GM18867 (cell line): ENCODE measurements at regions not wholly inside any gene's neighbourhood (a gene's known extent, or its start where the extent isn't known, plus 50 kb on each side); places are given as distances from the start of the nearest gene placed in this dataset.
"Not testable (repeated sequence)": the region's sequence is repeated elsewhere in the genome, so short reads cannot be mapped to it uniquely, and the experiment has no call there.

ENCODE experiments used
- ATAC-seq: cut with Tn5 transposase; IDR thresholded peaks from one replicate; pipeline ENCODE4 v1.9.1; 2021; ENCODE audit warnings: mild to moderate bottlenecking, moderate library complexity; ENCODE audit not compliant: unreplicated experiment

DNA sequence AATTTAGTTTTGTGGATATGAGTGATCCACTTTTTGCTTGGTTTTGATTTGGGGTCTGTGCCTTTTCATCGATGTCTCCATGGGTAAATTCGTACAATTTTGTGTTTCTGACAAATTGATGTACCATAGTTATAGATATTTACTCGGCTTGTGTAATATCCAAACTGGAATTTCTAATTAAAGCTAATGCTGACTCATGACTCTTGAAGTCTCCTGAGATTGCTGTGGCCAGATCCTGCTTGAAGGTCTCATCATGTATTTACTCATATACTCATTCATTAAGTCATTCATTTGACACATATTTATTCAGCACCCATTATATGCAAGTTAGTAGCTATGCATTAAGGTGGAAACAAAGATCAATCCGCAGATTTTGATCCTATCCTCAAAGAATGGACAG lies 423.2 kb downstream of the RWDD3 start:
- ATAC-seq: no peak

DNA sequence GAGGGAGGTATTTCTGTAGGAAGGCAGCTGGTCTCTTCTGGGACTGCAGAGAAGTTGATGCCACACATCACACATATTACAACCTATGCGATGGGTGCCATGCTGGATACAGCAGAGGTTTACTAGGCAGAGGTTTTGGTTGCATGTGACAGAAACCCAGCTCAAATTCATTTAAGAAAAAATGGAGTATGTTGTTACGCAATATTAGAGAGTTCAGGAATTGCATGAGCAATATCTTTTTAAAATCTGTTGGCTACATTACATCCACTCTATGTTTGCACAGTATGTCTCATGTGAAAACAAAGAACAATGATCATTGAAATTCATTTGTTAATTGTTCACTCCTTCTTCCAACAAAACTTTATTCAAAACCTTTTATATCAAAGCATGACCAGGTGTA lies 425.2 kb downstream of the RWDD3 start:
- ATAC-seq: no peak

DNA sequence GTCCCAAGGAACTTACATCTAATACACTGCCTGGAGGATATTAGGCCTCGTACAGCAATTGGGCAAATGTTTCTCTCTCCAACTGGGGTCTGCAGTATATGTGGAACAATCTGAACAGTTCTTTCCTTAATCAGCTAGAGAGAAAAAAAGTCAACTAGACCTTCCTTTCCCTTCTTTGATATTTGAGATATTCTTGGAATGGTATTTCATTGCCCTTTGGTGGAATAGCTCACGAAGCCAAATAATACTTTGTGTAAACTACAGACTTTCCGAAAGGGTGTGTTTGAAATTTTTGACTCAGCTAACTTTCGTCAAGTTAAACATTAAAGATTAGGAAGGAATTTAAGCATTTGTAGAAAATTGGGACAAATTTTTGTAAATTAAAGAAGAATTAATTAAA lies 425.6 kb downstream of the RWDD3 start:
- no peak for ATAC-seq

DNA sequence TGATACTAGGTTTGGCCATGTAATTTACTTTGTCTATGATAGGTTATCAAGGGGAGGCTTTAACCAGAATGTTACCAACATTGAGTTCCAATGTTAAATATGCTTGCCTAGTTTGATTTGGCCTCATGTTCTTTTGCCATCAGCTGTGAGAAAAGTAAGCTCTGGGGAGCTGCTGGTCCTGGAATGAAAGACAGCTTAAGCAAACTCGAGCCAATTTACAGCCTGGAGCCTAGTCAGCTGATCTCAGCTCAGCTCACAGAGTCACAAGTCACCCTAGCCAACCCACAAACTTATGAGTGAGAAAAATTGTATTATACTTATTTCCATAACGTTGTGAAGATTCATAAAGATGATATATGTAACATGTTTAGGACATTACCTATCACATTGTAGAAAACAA lies 426.7 kb downstream of the RWDD3 start:
- no peak for ATAC-seq

DNA sequence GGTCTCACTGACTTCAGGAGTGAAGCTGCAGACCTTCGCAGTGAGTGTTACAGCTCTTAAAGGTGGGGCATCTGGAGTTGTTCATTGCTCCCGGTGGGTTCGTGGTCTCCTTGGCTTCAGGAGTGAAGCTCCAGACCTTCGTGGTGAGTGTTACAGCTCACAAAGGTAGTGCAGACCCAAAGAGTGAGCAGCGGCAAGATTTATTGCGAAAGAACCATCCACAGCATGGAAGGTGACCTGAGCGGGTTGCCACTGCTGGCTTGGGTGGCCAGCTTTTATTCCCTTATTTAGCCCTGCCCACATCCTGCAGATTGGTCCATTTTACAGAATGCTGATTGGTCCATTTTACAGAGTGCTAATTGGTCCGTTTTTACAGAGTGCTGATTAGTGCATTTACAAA lies 429.5 kb downstream of the RWDD3 start:
- ATAC-seq: not testable (repeated sequence)

DNA sequence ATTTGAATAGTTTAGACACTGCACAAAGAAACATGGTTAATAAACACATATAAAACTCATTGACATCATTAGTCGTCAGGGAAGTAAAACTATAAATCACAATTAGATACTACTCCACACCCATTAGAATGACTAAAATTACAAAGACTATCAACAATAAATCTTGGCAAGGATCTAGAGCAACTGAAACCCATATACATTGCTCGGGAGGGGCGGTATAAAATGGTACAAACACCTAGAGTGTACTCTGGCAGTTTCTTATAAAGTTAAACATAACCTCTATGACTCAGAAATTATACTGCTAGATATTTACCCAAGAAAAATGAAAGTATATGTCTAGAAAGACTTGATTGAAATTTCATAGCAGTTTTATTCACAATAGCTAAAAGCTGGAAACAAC lies 434.2 kb downstream of the RWDD3 start:
- ATAC-seq: no peak

DNA sequence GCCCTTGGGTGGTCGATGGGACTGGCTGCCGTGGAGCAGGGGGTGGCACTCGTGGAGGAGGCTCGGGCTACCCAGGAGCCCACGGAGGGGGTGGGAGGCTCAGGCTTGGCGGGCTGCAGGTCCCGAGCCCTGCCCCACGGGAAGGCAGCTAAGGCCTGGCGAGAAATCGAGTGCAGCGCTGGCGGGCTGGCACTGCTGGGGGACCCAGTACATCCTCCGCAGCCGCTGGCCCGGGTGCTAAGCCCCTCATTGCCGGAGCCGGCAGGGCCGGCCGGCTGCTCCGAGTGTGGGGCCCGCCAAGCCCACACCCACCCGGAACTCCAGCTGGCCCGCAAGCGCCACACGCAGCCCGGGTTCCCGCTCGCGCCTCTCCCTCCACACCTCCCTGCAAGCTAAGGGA lies 435.6 kb downstream of the RWDD3 start:
- ATAC-seq: not testable (repeated sequence)

DNA sequence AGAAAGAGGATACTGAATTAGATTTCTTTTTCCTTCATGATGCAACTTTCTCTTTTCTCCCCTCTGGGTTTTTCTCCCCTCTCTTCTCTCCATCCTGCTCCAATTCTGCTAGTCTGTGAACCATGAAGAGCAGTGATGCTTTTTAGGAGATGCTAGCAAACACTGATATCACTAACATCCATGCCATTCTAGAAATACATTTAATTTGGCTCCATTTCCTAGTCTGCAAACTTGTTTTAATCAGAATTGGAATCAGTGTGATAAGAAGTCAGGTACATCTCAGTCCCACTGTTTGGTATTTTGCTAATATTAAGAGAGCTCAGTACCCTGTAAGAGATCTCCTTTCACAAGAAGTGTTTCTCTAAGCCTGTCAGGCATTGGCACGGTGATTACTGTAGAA lies 437.1 kb downstream of the RWDD3 start:
- no peak for ATAC-seq

DNA sequence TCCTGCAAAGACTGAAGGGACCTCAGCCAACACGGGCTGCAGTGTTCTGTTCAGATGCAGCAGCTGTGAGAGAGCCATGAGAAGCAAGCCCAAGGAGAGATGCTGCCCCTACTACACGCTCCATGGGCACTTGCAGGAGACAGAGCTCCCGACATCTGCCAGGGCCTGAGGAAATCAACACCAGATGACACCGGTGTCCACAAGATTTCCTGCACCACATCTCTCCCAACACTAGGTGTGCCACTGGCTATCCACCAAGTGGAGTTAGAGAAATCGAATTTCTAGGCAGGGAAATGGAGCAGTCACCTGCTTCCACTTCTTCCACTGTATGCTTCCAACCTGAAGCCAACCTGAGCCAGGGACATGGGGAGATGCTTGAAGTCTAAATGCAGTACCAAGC lies 445.3 kb downstream of the RWDD3 start:
- ATAC-seq: no peak

DNA sequence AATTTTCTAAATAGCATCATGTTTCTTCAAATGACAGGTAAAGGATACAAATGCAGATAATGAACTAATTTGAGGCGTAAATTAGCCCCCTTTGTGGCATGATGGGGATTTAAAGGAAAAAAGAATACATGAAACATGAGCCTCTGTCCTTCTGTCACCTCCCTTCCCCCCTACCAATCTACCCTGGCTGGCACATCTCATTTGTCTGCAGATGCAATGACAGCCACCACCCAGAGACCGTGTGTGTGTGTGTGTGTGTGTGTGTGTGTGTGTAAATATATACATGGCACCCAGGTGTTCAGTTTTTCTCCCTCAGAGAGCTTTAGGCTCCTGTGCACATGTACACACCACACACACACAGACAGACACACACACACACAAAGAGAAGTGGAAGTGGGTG lies 451.1 kb downstream of the RWDD3 start:
- ATAC-seq: no peak

DNA sequence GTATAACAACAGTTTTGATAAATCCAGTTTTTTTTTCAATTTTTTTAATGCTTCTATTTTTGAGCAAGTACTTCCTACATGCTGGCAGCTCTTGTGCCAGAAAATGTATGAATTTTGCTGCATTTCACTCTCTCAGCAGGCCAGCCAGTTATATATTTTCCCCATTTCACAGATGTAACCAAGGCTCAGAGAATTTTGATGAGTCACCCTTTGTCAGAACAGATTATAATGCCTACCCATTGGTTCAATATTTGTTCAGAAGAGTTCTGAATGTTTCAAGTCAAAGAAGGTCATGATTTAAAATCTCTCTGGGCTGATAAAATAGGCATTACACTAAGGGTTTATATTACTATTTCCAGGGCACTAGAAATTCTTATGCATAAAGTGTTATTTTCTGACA lies 452.2 kb downstream of the RWDD3 start:
- ATAC-seq: no peak

DNA sequence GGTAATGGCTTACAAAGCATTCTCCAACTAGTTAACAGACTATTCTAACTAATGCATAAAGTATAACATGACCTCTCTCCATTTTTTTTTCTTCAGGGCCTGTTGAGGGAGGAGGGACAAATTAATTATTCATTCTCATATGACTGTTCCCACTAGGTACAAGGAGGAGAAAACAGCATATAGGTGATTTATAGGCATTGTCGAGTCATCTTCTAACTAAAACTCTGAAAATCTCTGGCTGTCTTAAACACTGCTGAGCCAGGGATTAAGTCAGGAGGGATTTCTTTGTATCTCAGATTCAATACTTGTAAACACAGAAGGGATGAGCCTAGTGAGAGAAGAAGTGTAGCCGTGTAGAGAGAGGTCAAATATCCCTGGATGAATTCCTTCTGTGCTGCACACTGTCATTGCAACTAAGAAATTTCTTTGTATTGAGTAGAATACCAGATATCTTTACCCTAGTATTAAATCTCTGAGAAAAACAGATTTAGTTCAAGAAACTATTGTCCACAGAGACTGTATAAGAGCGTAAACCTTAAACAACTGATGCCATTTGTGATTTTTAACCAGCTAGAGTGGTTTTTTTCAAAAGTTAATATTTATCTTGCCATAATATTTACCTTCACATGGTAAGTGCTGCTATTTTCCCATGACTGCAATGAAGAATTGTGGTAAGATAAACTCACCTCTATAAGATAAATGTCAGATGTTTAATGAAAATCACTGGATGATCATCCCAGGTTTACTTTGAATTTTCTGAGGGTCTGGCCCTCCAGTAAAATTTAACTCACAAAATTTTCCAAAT lies 465.3 kb downstream of the RWDD3 start:
- no peak for ATAC-seq

DNA sequence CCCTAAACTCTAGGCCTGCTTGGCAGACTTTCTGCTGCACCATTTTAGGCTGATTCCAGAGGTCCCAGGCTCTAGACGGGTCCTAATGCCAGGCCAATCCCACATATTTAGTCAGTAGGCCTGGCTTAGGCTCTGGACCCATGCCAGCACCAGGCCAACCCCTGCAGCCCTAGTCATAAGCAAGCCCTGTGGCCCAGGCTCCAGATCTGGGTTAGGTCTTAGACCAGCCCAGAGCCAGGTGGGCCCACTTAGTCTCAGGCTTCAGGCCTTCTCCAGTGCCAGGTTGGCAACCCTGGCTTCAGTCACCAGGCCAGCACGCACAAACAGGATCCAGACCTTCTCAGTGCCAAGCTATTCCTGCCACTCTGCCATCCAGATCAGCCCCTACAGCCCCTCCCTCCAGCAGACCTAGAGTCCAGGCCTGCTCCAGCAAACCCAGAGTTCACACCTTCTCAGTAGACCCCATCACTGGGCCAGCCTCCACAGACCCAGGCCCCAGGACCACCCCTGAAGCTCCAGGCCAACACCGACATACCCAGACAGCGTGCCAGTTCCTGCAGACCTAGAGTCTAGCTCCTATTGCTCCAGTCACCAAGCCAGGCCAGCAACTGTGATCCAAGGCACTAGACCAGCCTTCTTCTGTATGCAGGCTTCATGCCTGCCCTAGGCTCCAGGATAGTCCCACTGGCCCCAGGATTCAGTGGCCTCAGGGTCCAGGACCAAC lies 467.6 kb downstream of the RWDD3 start:
- no peak for ATAC-seq

DNA sequence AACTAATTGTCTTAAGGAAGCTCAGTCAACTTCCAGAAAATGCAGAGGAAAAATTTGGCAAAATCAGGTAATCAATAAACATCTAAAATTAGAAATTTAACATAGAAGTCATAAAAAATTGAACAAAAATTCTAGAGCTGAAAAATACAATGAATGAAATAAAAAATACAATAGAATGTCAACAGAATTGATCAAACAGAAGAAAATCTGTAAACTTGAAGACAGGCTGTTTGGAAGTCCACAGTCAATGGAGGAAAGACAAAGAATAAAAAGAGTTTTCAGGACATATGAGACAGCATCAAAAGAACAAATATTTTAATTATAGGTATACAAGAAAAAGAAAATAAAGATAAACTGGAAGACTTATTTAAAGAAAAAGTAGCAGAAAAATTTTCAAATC lies 469.0 kb downstream of the RWDD3 start:
- ATAC-seq: no peak

DNA sequence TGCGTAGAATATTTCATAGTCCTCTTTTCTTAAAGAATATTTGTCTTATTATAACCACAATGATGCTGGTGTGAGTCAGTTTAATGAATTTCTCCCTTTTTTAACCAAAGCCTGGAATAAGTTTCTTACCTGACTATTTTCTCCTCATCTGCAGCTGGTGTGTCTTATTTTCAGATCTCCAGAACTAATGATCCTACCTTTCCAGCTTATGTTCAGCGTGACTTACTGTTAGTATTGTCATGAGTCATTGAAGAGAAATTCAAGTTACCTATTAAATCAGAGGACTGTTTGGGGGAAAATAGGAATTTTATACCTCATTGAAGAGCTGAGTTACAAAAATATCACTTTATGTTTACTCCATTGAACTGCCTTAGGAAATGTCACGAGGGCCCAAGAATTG lies 482.1 kb downstream of the RWDD3 start:
- no peak for ATAC-seq

DNA sequence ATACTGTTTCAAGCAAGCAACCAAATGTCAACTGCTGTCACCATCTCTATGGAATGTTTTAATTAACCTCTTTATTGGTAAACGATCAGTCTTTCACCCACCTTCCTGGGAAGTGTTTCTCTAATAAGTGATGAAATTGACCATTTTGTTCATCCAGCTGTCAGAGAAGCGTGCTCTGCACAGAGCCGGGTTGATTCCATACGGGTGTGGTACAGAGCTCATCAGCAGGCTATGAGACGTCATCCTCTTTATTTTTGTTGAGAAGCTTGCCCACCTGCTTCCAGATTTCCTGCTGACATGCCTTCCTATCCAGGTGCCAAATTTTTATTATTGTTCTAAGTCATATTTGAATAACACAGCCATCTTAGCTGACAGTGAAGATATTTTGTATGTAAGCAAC lies 482.5 kb downstream of the RWDD3 start:
- no peak for ATAC-seq

DNA sequence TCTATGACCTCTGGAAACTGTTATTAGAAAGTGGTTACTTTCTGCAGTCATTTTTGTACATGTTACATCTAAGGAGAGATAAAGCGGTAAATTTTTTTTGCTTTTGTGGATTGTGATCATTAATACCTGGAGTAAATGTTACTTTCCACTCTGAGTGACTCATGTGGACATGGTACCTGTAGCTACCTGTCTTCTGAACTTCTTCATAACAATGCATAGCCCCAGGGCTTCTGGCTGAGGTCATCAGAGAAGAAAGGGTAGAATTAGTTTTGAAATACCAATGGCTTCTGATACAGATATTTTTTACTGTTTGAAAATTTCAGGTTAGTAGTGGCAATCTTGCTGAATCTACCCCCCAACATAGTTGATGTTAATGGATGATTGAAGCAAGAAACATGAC lies 489.3 kb downstream of the RWDD3 start:
- ATAC-seq: no peak

DNA sequence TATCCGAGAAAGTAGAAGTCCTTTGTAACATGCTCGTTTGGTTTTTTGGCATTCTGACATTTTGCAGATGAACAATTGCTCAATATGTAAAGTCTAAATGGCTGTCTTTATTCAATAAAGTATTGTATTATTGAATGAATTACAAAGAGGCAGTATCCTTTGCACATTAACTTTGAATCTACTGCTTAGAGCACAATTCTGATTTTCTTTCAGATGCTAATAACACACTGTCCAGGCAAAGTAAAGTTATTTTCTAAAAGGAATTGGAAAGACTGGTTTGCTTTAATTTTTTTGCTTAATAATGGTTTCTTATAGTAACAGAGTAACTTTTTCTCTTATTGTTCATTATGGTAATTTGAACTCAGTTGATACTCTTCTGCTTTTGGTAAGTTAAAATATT lies 494.8 kb downstream of the RWDD3 start:
- no peak for ATAC-seq

DNA sequence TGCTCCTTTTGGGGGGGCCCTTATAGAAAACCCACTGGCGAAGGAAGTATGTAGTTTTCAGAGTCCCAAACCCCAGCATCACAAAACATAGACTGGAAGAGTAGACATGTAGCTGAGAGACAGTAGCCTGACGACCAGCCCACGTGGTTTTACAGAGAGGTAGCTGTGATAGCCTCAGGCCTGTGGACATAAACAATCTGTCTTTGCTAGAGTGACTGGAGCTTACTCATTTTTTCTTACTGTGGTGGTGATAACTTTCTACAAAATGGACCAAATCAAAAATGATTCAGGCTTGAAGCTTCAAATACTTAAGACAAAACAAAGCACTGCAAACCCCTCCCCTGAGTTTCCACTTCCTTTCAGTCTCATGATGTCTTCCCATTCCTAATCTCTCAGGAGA lies 497.0 kb downstream of the RWDD3 start:
- no peak for ATAC-seq

DNA sequence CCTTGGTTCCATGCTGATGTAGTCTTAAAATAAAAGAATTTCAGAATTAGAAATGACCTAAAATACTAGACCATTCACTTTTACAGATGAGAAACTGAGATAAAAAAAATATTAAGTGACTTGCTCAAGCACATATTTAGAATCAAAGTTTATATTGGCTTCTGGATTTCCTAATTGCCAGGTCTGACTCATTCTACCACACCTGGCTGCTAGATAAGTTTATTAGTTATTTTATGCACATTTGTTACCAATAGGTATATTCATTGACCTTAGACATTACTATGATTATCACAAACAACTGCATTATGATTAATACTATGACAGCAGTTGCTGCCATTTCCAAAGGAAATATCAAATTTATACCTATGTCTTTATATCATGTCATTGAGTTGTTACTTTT lies 497.5 kb downstream of the RWDD3 start:
- ATAC-seq: no peak

DNA sequence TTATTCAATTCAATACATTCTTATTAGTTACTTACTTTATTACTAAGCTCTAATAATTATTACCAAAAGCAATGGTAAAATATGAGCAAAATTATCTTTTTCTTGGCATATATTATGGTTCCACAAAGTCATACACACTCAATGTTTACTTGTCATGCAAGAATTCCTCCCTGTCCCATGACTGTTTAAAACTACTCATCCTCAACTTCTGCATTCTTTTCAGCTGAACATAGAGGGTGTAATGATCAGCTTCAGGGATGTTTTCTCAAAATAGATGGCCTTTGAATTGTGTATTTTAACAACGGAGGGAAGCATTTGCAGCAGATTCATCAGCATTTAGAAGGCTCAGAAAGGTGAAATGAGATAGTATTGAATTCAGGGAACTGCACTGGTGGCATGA lies 499.0 kb downstream of the RWDD3 start:
- no peak for ATAC-seq

DNA sequence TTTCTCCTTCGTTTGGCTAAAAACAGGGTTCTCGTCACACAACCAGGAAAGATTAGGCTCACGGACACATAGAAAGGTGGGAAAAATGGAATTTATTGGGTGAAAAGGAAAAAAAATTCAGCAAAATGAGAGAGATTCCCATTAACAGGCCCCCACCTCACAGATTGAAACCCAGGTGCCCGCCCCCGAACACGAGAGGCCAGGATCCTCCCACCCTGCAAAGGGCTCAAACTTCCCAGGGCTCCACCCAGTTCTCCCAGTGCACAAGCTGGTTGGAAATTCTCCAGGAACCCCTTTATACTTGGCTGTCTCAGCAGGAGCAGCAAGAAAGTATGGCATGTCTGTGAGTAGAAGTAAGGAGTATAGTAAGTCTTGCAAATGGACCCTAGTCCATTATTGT lies 499.7 kb downstream of the RWDD3 start:
- ATAC-seq: no peak

DNA sequence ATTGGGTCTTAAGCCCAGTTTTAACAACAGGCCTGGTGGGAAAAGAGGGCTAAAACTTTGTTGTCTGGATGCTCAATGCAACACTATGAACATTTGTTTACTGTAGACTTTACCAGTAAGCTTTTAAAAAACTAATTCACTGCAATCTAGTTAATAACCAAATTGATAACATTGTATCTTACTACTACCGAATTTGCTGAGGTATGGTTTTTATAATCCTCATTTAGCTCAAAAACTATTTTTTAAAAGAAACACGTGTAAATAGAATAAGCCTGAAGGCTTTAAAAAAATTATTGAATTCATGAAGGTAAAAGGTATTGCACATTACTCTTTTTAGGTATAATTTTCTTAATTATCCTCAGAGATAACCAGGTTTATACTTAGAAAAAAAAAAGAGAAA lies 500.6 kb downstream of the RWDD3 start:
- no peak for ATAC-seq
